Left colon (tissue), 2 donors: ENCODE measurements at regions not wholly inside any gene's neighbourhood (a gene's known extent, or its start where the extent isn't known, plus 50 kb on each side); places are given as distances from the start of the nearest gene placed in this dataset.

ENCODE experiments used
- ATAC-seq: fragments of 200-7000 bp; cut with Tn5 transposase; one replicate; pipeline ENCODE4 v1.9.1; 2020; ENCODE audit warnings: mild to moderate bottlenecking, moderate library complexity
- DNase-seq, 2 donors: peaks; one replicate each; pipeline ENCODE4 v3.0.0-alpha.2; 2020
- intact Hi-C, 2 donors: fragments of 100-400 bp; cut with DNase I in 1 of 2; cut with micrococcal nuclease in 1 of 2; formaldehyde crosslinking; loops; one replicate each; pipeline versions ENCODE4 v1.11.2 to v1.14.0; 2022; cut with DNase I, micrococcal nuclease
- donor health status: DM: no; HTN: no; CAD: no.
- donor health status: DM: yes; HTN: yes; CAD: no.

- intact Hi-C loops = no loop called here
- ATAC-seq = no peak
- no peak for DNase-seq
Measured at GRCh38 chr14:104423701-104424405, 155.7 kb upstream of the C14orf180 start.

- intact Hi-C loops = no loop called here
- ATAC-seq (no peak), DNase-seq (no peak)
Measured at GRCh38 chr14:104424406-104425072, 155.0 kb upstream of the C14orf180 start.

- ATAC-seq (no peak), DNase-seq (no peak)
- intact Hi-C loops = no loop called here
Measured at GRCh38 chr14:104425171-104425681, 154.3 kb upstream of the C14orf180 start.

GRCh38 chr14:104425763-104426646, 153.6 kb upstream of the C14orf180 start:
- intact Hi-C loops = no loop called here
- DNase-seq (no peak), ATAC-seq (no peak)

- no peak for ATAC-seq
- intact Hi-C loops = no loop called here
- DNase-seq = peak in 1 of 2 donors; percentile 7
Measured at GRCh38 chr14:104427131-104427851, 152.3 kb upstream of the C14orf180 start.

- intact Hi-C loops = no loop called here
- DNase-seq (peak in 1 of 2 donors; percentile 11), ATAC-seq (no peak)
Measured at GRCh38 chr14:104428333-104428851, 151.2 kb upstream of the C14orf180 start.

- ATAC-seq = no peak
- DNase-seq = no peak
- intact Hi-C loops = no loop called here
Measured at GRCh38 chr14:104428860-104429259, 150.7 kb upstream of the C14orf180 start.

- ATAC-seq = no peak
- intact Hi-C loops = no loop called here
- no peak for DNase-seq
Measured at GRCh38 chr14:104429291-104429861, 150.2 kb upstream of the C14orf180 start.

- intact Hi-C loops = no loop called here
- ATAC-seq = no peak
- DNase-seq = peak in 1 of 2 donors; percentile 19
Measured at GRCh38 chr14:104431351-104431928, 148.1 kb upstream of the C14orf180 start.

- ATAC-seq = no peak
- peak in 1 of 2 donors; percentile 16 for DNase-seq
- intact Hi-C loops = no loop called here
Measured at GRCh38 chr14:104431929-104432541, 147.5 kb upstream of the C14orf180 start.

- intact Hi-C loops = no loop called here
- no peak for ATAC-seq
- DNase-seq = no peak
Measured at GRCh38 chr14:104432611-104433231, 146.8 kb upstream of the C14orf180 start.

- intact Hi-C loops = no loop called here
- ATAC-seq (no peak), DNase-seq (peak in 1 of 2 donors; percentile 15)
Measured at GRCh38 chr14:104433401-104434213, 146.0 kb upstream of the C14orf180 start.

- peak in 1 of 2 donors; percentile 13 for DNase-seq
Measured at GRCh38 chr14:104434214-104435076, 145.1 kb upstream of the C14orf180 start.

GRCh38 chr14:104435147-104436046, 144.2 kb upstream of the C14orf180 start:
- DNase-seq (no peak), ATAC-seq (no peak)
- intact Hi-C loops = no loop called here

More at GRCh38 chr14:104434214-104435076, 145.1 kb upstream of the C14orf180 start:
- intact Hi-C loops = no loop called here
- no peak for ATAC-seq
